Liver (tissue), 8 donors: ENCODE measurements at regions not wholly inside any gene's neighbourhood (a gene's known extent, or its start where the extent isn't known, plus 50 kb on each side); places are given as distances from the start of the nearest gene placed in this dataset.

Experiments
- DNase-seq: peaks from one replicate; pipeline ENCODE4 v3.0.0-alpha.2; 2017; ENCODE audit warnings: low spot score
- H3K27ac ChIP-seq, 2 donors: one replicate each; pipeline ENCODE4 v1.7.0; 2013; ENCODE audit warnings: inconsistent platforms in 2 of 2, low read length in 2 of 2, control low read depth in 1 of 2, low read depth in 1 of 2, mild to moderate bottlenecking in 1 of 2
- H3K27me3 ChIP-seq, 4 donors: one replicate each; pipeline versions ENCODE4 v1.6.1 to v1.7.0; 2013; ENCODE audit warnings: low read length in 3 of 4, inconsistent platforms in 1 of 4, mild to moderate bottlenecking in 1 of 4, moderate library complexity in 1 of 4; ENCODE audit not compliant: control insufficient read depth in 4 of 4, insufficient read depth in 4 of 4
- H3K36me3 ChIP-seq, 4 donors: one replicate each; pipeline versions ENCODE4 v1.6.1 to v1.7.0; 2013; ENCODE audit warnings: low read length in 3 of 4, mild to moderate bottlenecking in 3 of 4, low read depth in 1 of 4, moderate library complexity in 1 of 4; ENCODE audit not compliant: control insufficient read depth in 4 of 4, insufficient read depth in 3 of 4
- H3K4me1 ChIP-seq, 4 donors: one replicate each; pipeline versions ENCODE4 v1.6.1 to v1.7.0; 2013; ENCODE audit warnings: low read length in 3 of 4, mild to moderate bottlenecking in 3 of 4, moderate library complexity in 1 of 4; ENCODE audit not compliant: control insufficient read depth in 4 of 4, insufficient read depth in 4 of 4
- H3K4me3 ChIP-seq, 3 donors: one replicate each; pipeline versions ENCODE4 v1.6.1 to v1.7.0; 2013; ENCODE audit warnings: low read length in 3 of 3, control low read depth in 1 of 3, low read depth in 1 of 3, mild to moderate bottlenecking in 1 of 3
- H3K9ac ChIP-seq, 2 donors: one replicate each; pipeline ENCODE4 v1.7.0; 2013; ENCODE audit warnings: low read length in 2 of 2, mild to moderate bottlenecking in 2 of 2, moderate library complexity in 2 of 2, control low read depth in 1 of 2, low read depth in 1 of 2
- H3K9me3 ChIP-seq, 4 donors: one replicate each; pipeline versions ENCODE4 v1.6.1 to v1.7.0; 2013; ENCODE audit warnings: low read length in 3 of 4; ENCODE audit not compliant: control insufficient read depth in 4 of 4
- ATF3 ChIP-seq: IDR thresholded peaks from 2 replicates; pipeline ENCODE4 v1.6.1; 2016; ENCODE audit warnings: antibody characterized with exemption
- CTCF ChIP-seq: fragments of 150-350 bp; IDR thresholded peaks from 2 replicates; pipeline ENCODE4 v1.5.1; 2017; ENCODE audit warnings: improper control_type of control experiment, low read depth, low read length; ENCODE audit not compliant: missing input control
- FOXA1 ChIP-seq: IDR thresholded peaks from 2 replicates; pipeline ENCODE4 v1.6.1; 2016; ENCODE audit warnings: antibody characterized with exemption
- FOXA2 ChIP-seq: IDR thresholded peaks from 2 replicates; pipeline ENCODE4 v1.6.1; 2016; ENCODE audit warnings: antibody characterized with exemption
- GABPA ChIP-seq, 2 donors: IDR thresholded peaks in 1 of 2; conservative IDR thresholded peaks in 1 of 2; 2 replicates each; pipeline ENCODE4 v1.6.1; 2016; ENCODE audit warnings: antibody characterized with exemption in 2 of 2, mild to moderate bottlenecking in 1 of 2, moderate library complexity in 1 of 2
- HNF4A ChIP-seq, 2 donors: conservative IDR thresholded peaks; 2 replicates each; pipeline ENCODE4 v1.6.1; 2016; ENCODE audit warnings: antibody characterized with exemption in 2 of 2, mild to moderate bottlenecking in 2 of 2
- HNF4G ChIP-seq: IDR thresholded peaks from 2 replicates; pipeline ENCODE4 v1.6.1; 2016; ENCODE audit warnings: antibody characterized with exemption
- JUND ChIP-seq, 2 donors: IDR thresholded peaks; 2 replicates each; pipeline ENCODE4 v1.6.1; 2016; ENCODE audit warnings: antibody characterized with exemption in 2 of 2
- MAX ChIP-seq: IDR thresholded peaks from 2 replicates; pipeline ENCODE4 v1.6.1; 2016; ENCODE audit warnings: antibody characterized with exemption
- NR2F2 ChIP-seq: IDR thresholded peaks from 2 replicates; pipeline ENCODE4 v1.6.1; 2016; ENCODE audit warnings: antibody characterized with exemption
- RAD21 ChIP-seq, 2 donors: IDR thresholded peaks; 2 replicates each; pipeline ENCODE4 v1.6.1; 2016; ENCODE audit warnings: antibody characterized with exemption in 2 of 2, mild to moderate bottlenecking in 2 of 2
- REST ChIP-seq: IDR thresholded peaks from 2 replicates; pipeline ENCODE4 v1.6.1; 2016; ENCODE audit warnings: antibody characterized with exemption, mild to moderate bottlenecking
- RXRA ChIP-seq, 2 donors: IDR thresholded peaks; 2 replicates each; pipeline ENCODE4 v1.6.1; 2017 to 2018; ENCODE audit warnings: antibody characterized with exemption in 2 of 2, mild to moderate bottlenecking in 1 of 2
- SP1 ChIP-seq: IDR thresholded peaks from 2 replicates; pipeline ENCODE4 v1.6.1; 2018; ENCODE audit warnings: antibody characterized with exemption, mild to moderate bottlenecking
- TAF1 ChIP-seq: conservative IDR thresholded peaks from 2 replicates; pipeline ENCODE4 v1.6.1; 2016; ENCODE audit warnings: antibody characterized with exemption, mild to moderate bottlenecking
- YY1 ChIP-seq: IDR thresholded peaks from 2 replicates; pipeline ENCODE4 v1.6.1; 2016; ENCODE audit warnings: antibody characterized with exemption, mild to moderate bottlenecking
- ZBTB33 ChIP-seq: IDR thresholded peaks from 2 replicates; pipeline ENCODE4 v1.6.1; 2016; ENCODE audit warnings: antibody characterized with exemption
- whole genome bisulfite sequencing: extraction: QIAGEN DNeasy Blood & Tissue Kit; methylation state at CpG from one replicate; pipeline ENCODE4 v1.1.7; 2013; 5-methylcytosine and 5-hydroxymethylcytosine counted together
- donor health status: healthy.
- donor health status: healthy.
- donor health status: healthy.
- donor health status: healthy.
- donor health status: healthy.

- no peak overlapping the region for H3K4me3 ChIP-seq
- TF ChIP-seq REST (no peak), ATF3 (no peak), FOXA1 (no peak), RXRA (IDR thresholded peaks at IDR 0.05) (no peak), CTCF (no peak), SP1 (no peak), MAX (no peak), FOXA2 (no peak), TAF1 (no peak), HNF4G (no peak), ZBTB33 (no peak)
- 81% methylated on average over 14 of the region's 14 CpGs for WGBS
- peaks cover 3 to 23% (median 10%) of the 10 kb centered on the region in 4 donors for H3K4me1 ChIP-seq
- no peaks in the 10 kb centered on the region for H3K9me3 ChIP-seq
- no peaks in the 10 kb centered on the region for H3K27me3 ChIP-seq
- no peak overlapping the region for H3K27ac ChIP-seq
- H3K9ac ChIP-seq = no peak overlapping the region
- DNase-seq = no peak
- H3K36me3 ChIP-seq = no peaks in the 10 kb centered on the region
These were observed 148.0 kb upstream of the SLC6A11 start for GRCh38 chr3:10667901-10668476.

GRCh38 chr3:10669490-10670048 lies 146.5 kb upstream of the SLC6A11 start:
- Histone ChIP-seq H3K27ac (peak overlapping the region; percentile 68 to 72), H3K27me3 (no peaks in the 10 kb centered on the region), H3K9me3 (no peaks in the 10 kb centered on the region), H3K4me1 (peaks cover 3 to 27% (median 12%) of the 10 kb centered on the region in 4 donors), H3K36me3 (no peaks in the 10 kb centered on the region), H3K4me3 (no peak overlapping the region), H3K9ac (no peak overlapping the region)
- DNase-seq = no peak
- 49% methylated on average over 6 of the region's 6 CpGs for WGBS
- TF ChIP-seq JUND (IDR thresholded peaks at IDR 0.05) = peak; percentile 90 to 97
- no peak for TF ChIP-seq CTCF
- peak; percentile 91 for TF ChIP-seq MAX
- peak; percentile 20 for TF ChIP-seq ZBTB33
- peak; percentile 81 for TF ChIP-seq FOXA2
- peak in 1 of 2 donors; percentile 47 for TF ChIP-seq GABPA (IDR thresholded peaks at IDR 0.05 in 1 of 2, conservative IDR thresholded peaks at IDR 0.05 in 1 of 2)
- TF ChIP-seq RXRA (IDR thresholded peaks at IDR 0.05) = peak; percentile 95 to 96
- TF ChIP-seq TAF1 = no peak
- peak; percentile 56 for TF ChIP-seq YY1
- peak; percentile 67 for TF ChIP-seq ATF3
- no peak for TF ChIP-seq NR2F2
- TF ChIP-seq HNF4G = peak; percentile 83
- peak; percentile 61 to 68 for TF ChIP-seq RAD21 (IDR thresholded peaks at IDR 0.05)
- TF ChIP-seq HNF4A (conservative IDR thresholded peaks at IDR 0.05) = peak; percentile 94 to 95
- TF ChIP-seq FOXA1 = peak; percentile 72
- TF ChIP-seq SP1 = peak; percentile 90
